Loucy (cell line): ENCODE measurements at regions not wholly inside any gene's neighbourhood (a gene's known extent, or its start where the extent isn't known, plus 50 kb on each side); places are given as distances from the start of the nearest gene placed in this dataset.

Experiments
- H2AFZ ChIP-seq: fragments of 200-600 bp; sonication (generic); 2 replicates; pipeline ENCODE4 v1.6.0; 2016; ENCODE audit warnings: antibody characterized with exemption, mild to moderate bottlenecking, low read length, moderate library complexity
- H3F3A ChIP-seq: fragments of 200-600 bp; 2 replicates; pipeline ENCODE4 v1.6.0; 2016; ENCODE audit warnings: antibody characterized with exemption, low read depth, mild to moderate bottlenecking
- H3K27me3 ChIP-seq: fragments of 200-600 bp; sonication (generic); 2 replicates; pipeline ENCODE4 v1.6.1; 2014; ENCODE audit warnings: low read length, mild to moderate bottlenecking; ENCODE audit not compliant: insufficient read depth, poor library complexity, severe bottlenecking
- H3K36me3 ChIP-seq: fragments of 200-600 bp; sonication (generic); 2 replicates; pipeline ENCODE4 v1.6.1; 2016; ENCODE audit warnings: low read length; ENCODE audit not compliant: insufficient read depth
- H3K4me1 ChIP-seq: fragments of 200-600 bp; sonication (generic); 2 replicates; pipeline ENCODE4 v1.5.1; 2014; ENCODE audit warnings: low read length, mild to moderate bottlenecking; ENCODE audit not compliant: insufficient read depth, poor library complexity, severe bottlenecking
- H3K4me2 ChIP-seq: fragments of 200-600 bp; sonication (generic); 2 replicates; pipeline ENCODE4 v1.6.0; 2014; ENCODE audit warnings: antibody characterized with exemption, low read length, low read depth, mild to moderate bottlenecking; ENCODE audit not compliant: poor library complexity, severe bottlenecking
- H3K4me3 ChIP-seq: fragments of 200-600 bp; sonication (generic); 2 replicates; pipeline ENCODE4 v1.5.1; 2014; ENCODE audit warnings: low read length, mild to moderate bottlenecking, mixed read lengths; ENCODE audit not compliant: poor library complexity, severe bottlenecking
- H3K79me2 ChIP-seq: fragments of 200-600 bp; sonication (generic); 2 replicates; pipeline ENCODE4 v1.6.1; 2014; ENCODE audit warnings: low read length; ENCODE audit not compliant: insufficient read depth
- H3K9ac ChIP-seq: fragments of 200-600 bp; sonication (generic); 2 replicates; pipeline ENCODE4 v1.6.0; 2014; ENCODE audit warnings: mild to moderate bottlenecking, low read depth, low read length, moderate library complexity; ENCODE audit not compliant: poor library complexity, severe bottlenecking
- H3K9me2 ChIP-seq: fragments of 200-600 bp; sonication (generic); replicated peaks from 2 replicates; pipeline ENCODE4 v1.6.1; 2016; ENCODE audit warnings: low read depth, low read length, mixed read lengths
- H3K9me3 ChIP-seq: fragments of 200-600 bp; sonication (generic); 2 replicates; pipeline ENCODE4 v1.6.1; 2014; ENCODE audit warnings: mild to moderate bottlenecking, antibody characterized with exemption, low read length, low read depth; ENCODE audit not compliant: insufficient read depth
- H4K20me1 ChIP-seq: fragments of 200-600 bp; sonication (generic); 2 replicates; pipeline ENCODE4 v1.6.0; 2014; ENCODE audit warnings: antibody characterized with exemption, low read length, mild to moderate bottlenecking; ENCODE audit not compliant: insufficient read depth, poor library complexity, severe bottlenecking
- EZH2phosphoT487 ChIP-seq: fragments of 200-600 bp; IDR thresholded peaks from 2 replicates; pipeline ENCODE4 v1.6.1; 2018; ENCODE audit warnings: antibody characterized with exemption, mild to moderate bottlenecking, moderate library complexity, borderline replicate concordance
- TF ChIP-seq, protein P1 (sequence below): fragments of 200-600 bp; sonication (generic); conservative IDR thresholded peaks from 2 replicates; pipeline ENCODE4 v1.5.1; 2014; ENCODE audit warnings: mild to moderate bottlenecking, antibody characterized with exemption, low read length

DNA sequence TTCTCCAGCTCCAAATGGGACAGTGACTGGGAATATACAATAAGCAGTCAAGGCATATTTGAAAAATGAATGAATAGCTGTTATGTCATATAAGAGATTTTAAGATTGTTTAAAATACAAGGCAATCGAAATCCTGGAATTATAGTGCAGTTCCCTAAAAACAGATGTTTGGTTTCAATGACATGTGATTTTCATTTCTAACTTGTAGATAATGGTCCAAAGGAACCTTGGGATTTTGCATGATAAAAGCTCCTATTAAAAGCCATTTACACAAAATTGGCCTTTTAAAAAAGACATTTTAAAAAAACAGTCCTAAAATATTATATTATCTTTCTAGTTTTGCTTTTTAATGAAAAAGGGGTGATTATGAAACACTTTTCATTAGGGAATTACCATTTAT, 905.1 kb downstream of the GALC start:
- Histone ChIP-seq H4K20me1 (no peaks in the 10 kb centered on the region), H3K4me2 (no peak overlapping the region), H3K9me2 (no peaks in the 10 kb centered on the region)

DNA sequence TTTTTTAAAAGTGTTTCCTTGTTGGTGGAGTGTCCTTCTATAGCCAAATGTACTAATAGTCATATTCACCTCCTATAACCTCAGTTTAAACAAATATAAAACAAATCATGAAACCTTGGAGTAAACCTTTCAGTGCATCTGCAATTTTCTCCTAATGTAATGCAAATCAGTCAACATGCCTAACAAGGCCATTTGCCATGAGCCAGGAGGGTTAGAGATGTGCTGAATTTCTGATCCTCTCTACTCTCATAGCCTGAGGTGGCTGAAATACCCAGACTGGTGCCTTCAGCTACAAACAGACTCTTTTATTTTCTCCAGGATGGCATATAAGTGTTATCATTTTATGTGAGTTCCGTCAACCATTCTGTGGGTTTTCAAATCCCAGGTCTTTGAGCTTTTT, 908.1 kb downstream of the GALC start:
- Histone ChIP-seq H3K9me3 (no peaks in the 10 kb centered on the region), H3K4me2 (no peak overlapping the region), H3K27me3 (no peaks in the 10 kb centered on the region), H3F3A (no peaks in the 10 kb centered on the region), H3K4me1 (no peaks in the 10 kb centered on the region), H3K36me3 (no peaks in the 10 kb centered on the region), H3K9ac (no peak overlapping the region), H4K20me1 (no peaks in the 10 kb centered on the region), H3K79me2 (no peaks in the 10 kb centered on the region), H2AFZ (no peak overlapping the region), H3K4me3 (no peak overlapping the region), H3K9me2 (no peaks in the 10 kb centered on the region)
- TF ChIP-seq, protein P1, sequence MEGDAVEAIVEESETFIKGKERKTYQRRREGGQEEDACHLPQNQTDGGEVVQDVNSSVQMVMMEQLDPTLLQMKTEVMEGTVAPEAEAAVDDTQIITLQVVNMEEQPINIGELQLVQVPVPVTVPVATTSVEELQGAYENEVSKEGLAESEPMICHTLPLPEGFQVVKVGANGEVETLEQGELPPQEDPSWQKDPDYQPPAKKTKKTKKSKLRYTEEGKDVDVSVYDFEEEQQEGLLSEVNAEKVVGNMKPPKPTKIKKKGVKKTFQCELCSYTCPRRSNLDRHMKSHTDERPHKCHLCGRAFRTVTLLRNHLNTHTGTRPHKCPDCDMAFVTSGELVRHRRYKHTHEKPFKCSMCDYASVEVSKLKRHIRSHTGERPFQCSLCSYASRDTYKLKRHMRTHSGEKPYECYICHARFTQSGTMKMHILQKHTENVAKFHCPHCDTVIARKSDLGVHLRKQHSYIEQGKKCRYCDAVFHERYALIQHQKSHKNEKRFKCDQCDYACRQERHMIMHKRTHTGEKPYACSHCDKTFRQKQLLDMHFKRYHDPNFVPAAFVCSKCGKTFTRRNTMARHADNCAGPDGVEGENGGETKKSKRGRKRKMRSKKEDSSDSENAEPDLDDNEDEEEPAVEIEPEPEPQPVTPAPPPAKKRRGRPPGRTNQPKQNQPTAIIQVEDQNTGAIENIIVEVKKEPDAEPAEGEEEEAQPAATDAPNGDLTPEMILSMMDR, result no peak
- no peak for TF ChIP-seq EZH2phosphoT487

More for the DNA sequence above, 905.1 kb downstream of the GALC start:
- H3K9me3 ChIP-seq, result no peaks in the 10 kb centered on the region
- H3K36me3 ChIP-seq, result no peaks in the 10 kb centered on the region
- no peak overlapping the region for H3K9ac ChIP-seq
- H3K79me2 ChIP-seq, result no peaks in the 10 kb centered on the region
- H3F3A ChIP-seq, result no peaks in the 10 kb centered on the region
- no peak overlapping the region for H3K4me3 ChIP-seq
- no peaks in the 10 kb centered on the region for H3K27me3 ChIP-seq
- TF ChIP-seq EZH2phosphoT487, result no peak
- TF ChIP-seq, protein P1, result no peak
- no peaks in the 10 kb centered on the region for H3K4me1 ChIP-seq
- H2AFZ ChIP-seq, result no peak overlapping the region

DNA sequence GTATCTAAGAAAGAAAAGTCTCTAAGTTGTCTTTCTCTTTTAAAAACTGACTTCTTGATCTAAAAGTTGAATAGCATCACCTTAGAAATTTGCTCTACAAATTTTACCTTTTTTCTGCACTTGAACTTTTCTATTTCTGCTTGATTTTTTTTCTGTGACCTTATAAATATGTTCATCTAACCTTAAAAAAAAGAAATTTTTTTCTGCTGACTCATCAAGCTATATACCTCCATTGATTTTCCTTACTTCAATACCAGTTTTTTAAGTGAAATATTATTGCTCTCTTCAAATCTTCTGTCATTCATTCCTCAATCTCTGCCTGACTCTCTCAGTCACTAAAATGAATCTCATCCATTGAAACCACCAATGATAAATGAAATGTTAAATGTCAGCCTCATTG, 910.1 kb downstream of the GALC start:
- Histone ChIP-seq H3K4me3 (no peak overlapping the region), H3K9me3 (no peaks in the 10 kb centered on the region), H3K27me3 (no peaks in the 10 kb centered on the region), H3K4me2 (no peak overlapping the region), H3F3A (no peaks in the 10 kb centered on the region), H3K36me3 (no peaks in the 10 kb centered on the region), H4K20me1 (no peaks in the 10 kb centered on the region), H3K4me1 (no peaks in the 10 kb centered on the region), H3K9me2 (no peaks in the 10 kb centered on the region), H2AFZ (no peak overlapping the region), H3K79me2 (no peaks in the 10 kb centered on the region), H3K9ac (no peak overlapping the region)
- no peak for TF ChIP-seq EZH2phosphoT487
- TF ChIP-seq, protein P1, result no peak
